SK-N-SH treated with all-trans-retinoic acid at 6 μM for 48 hours (cell line): ENCODE measurements at regions not wholly inside any gene's neighbourhood (a gene's known extent, or its start where the extent isn't known, plus 50 kb on each side); places are given as distances from the start of the nearest gene placed in this dataset.

Source experiments
- RARB ChIP-seq: fragments of 250-450 bp; sonication (Bioruptor Pico); IDR thresholded peaks from 2 replicates; pipeline ENCODE4 v1.8.0; 2021; ENCODE audit warnings: mild to moderate bottlenecking, moderate library complexity
- ZFP30 ChIP-seq: fragments of 450-650 bp; formaldehyde crosslinking; IDR thresholded peaks from 2 replicates; pipeline ENCODE4 v1.5.0; 2022; ENCODE audit warnings: mild to moderate bottlenecking, moderate library complexity
- ZNF8 ChIP-seq: fragments of 450-650 bp; formaldehyde crosslinking; IDR thresholded peaks from 2 replicates; pipeline ENCODE4 v1.5.0; 2020; ENCODE audit warnings: mild to moderate bottlenecking, moderate library complexity
- TF ChIP-seq, protein P1 (sequence below): fragments of 250-450 bp; sonication (Bioruptor Pico); IDR thresholded peaks from 2 replicates; pipeline ENCODE4 v1.8.0; 2021; ENCODE audit warnings: low read depth, mild to moderate bottlenecking, moderate library complexity, borderline replicate concordance

DNA sequence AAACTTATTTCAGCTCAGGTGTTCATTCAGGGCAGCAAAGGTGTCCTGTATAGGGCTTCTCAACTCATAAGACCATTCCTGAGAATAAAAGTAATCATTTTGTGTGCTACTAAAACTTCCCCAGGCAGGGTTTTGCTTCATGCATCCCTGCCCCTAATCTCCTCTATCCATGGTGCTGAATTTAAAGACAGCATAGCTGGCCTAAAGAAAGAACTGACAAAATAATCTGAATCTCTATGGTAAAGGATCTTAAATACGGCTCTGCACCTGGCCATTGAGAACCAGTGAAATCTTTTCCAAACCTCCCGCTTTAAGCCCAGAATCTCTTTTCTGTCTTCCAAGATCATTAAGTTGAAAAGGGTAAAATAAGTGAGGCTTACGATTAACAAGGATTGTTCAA is 292.1 kb upstream of the KLHL29 start:
- TF ChIP-seq, protein P1, sequence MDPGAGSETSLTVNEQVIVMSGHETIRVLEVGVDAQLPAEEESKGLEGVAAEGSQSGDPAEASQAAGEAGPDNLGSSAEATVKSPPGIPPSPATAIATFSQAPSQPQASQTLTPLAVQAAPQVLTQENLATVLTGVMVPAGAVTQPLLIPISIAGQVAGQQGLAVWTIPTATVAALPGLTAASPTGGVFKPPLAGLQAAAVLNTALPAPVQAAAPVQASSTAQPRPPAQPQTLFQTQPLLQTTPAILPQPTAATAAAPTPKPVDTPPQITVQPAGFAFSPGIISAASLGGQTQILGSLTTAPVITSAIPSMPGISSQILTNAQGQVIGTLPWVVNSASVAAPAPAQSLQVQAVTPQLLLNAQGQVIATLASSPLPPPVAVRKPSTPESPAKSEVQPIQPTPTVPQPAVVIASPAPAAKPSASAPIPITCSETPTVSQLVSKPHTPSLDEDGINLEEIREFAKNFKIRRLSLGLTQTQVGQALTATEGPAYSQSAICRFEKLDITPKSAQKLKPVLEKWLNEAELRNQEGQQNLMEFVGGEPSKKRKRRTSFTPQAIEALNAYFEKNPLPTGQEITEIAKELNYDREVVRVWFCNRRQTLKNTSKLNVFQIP (CRISPR knock-in tag) = no peak
- TF ChIP-seq ZNF8 (CRISPR knock-in tag) = no peak
- no peak for TF ChIP-seq ZFP30 (CRISPR knock-in tag)
- TF ChIP-seq RARB = no peak
